Keratinocyte (primary cell): ENCODE measurements at regions not wholly inside any gene's neighbourhood (a gene's known extent, or its start where the extent isn't known, plus 50 kb on each side); places are given as distances from the start of the nearest gene placed in this dataset.
"Not testable (repeated sequence)": the region's sequence is repeated elsewhere in the genome, so short reads cannot be mapped to it uniquely, and the experiment has no call there.

ENCODE experiments used
- EZH2 ChIP-seq: IDR thresholded peaks from one replicate; pipeline ENCODE4 v1.6.1; 2012; ENCODE audit warnings: inconsistent platforms, mild to moderate bottlenecking, low read length, moderate library complexity
- TF ChIP-seq, protein P1 (sequence below), 3 experiments: IDR thresholded peaks in 1 of 3; conservative IDR thresholded peaks in 1 of 3; optimal IDR thresholded peaks in 1 of 3; 2 replicates in 2 of 3; 3 replicates in 1 of 3; pipeline versions ENCODE3 to v1.5.1; 2011; ENCODE audit warnings: low read length in 3 of 3, mild to moderate bottlenecking in 3 of 3, moderate library complexity in 2 of 3, control low read depth in 1 of 3, inconsistent platforms in 1 of 3; ENCODE audit not compliant: insufficient read depth in 2 of 3; ENCODE audit errors: extremely low read depth in 1 of 3

DNA sequence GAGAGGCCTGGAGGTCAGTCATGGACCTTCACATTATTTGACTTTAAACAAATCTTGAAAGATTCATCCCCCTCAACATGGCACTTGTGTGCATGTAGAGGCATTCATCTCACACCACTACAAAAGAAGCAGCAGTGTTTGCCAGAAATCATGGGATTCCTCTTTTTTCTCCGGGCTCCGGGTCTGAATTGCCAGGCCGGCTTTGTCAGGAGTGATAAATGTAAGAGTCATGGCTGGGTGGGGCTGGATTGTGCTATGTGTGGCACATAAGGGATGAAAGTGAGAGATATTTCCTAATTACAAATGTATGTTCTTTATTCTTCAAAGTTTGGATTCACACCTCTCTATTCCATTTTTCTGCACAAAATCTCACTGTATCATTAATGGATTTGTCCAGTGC is 228.7 kb upstream of the FRG1 start:
- TF ChIP-seq, protein P1, sequence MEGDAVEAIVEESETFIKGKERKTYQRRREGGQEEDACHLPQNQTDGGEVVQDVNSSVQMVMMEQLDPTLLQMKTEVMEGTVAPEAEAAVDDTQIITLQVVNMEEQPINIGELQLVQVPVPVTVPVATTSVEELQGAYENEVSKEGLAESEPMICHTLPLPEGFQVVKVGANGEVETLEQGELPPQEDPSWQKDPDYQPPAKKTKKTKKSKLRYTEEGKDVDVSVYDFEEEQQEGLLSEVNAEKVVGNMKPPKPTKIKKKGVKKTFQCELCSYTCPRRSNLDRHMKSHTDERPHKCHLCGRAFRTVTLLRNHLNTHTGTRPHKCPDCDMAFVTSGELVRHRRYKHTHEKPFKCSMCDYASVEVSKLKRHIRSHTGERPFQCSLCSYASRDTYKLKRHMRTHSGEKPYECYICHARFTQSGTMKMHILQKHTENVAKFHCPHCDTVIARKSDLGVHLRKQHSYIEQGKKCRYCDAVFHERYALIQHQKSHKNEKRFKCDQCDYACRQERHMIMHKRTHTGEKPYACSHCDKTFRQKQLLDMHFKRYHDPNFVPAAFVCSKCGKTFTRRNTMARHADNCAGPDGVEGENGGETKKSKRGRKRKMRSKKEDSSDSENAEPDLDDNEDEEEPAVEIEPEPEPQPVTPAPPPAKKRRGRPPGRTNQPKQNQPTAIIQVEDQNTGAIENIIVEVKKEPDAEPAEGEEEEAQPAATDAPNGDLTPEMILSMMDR (optimal IDR thresholded peaks at IDR 0.05 in 1 of 3, IDR thresholded peaks at IDR 0.05 in 1 of 3, conservative IDR thresholded peaks at IDR 0.05 in 1 of 3; ENCODE audit: extremely low read depth in 1 of 3, insufficient read depth in 2 of 3, low read length in 3 of 3) = not testable (repeated sequence)
- TF ChIP-seq EZH2 = not testable (repeated sequence)
